ENCODE measurements at regions not wholly inside any gene's neighbourhood (a gene's known extent, or its start where the extent isn't known, plus 50 kb on each side); places are given as distances from the start of the nearest gene placed in this dataset.

DNA sequence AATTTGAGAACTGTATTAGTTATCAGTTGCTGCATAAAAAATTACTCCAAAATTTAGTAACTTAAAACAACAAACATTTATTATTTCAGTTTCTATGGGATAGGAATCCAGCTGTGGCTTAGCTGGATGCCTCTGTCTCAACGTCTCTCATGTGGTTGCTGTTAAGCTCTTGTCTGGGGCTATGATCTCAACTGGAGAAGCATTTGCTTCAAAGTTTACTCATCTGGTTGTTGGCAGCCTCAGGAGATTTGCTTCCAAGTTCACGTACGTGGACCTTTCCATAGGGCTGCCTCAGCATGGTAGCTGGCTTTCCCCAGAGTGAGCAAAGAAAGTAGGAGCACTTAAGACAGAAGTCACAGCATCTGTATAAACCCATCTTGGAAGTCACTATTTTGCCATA, 144.9 kb upstream of the SESN3 start:
- Histone ChIP-seq H3K4me1 (no peaks in the 10 kb centered on the region), H3K27ac (no peak overlapping the region), H3K36me3 (no peaks in the 10 kb centered on the region), H3K27me3 (no peaks in the 10 kb centered on the region), H3K9me3 (no peaks in the 10 kb centered on the region), H3K4me3 (no peak overlapping the region)
- TF ChIP-seq POLR2AphosphoS5 (IDR thresholded peaks at IDR 0.05; ENCODE audit: insufficient read depth in 1 of 2, low read depth in 1 of 2) (no peak), POLR2A (IDR thresholded peaks at IDR 0.05) (no peak)
- TF ChIP-seq, protein P1, sequence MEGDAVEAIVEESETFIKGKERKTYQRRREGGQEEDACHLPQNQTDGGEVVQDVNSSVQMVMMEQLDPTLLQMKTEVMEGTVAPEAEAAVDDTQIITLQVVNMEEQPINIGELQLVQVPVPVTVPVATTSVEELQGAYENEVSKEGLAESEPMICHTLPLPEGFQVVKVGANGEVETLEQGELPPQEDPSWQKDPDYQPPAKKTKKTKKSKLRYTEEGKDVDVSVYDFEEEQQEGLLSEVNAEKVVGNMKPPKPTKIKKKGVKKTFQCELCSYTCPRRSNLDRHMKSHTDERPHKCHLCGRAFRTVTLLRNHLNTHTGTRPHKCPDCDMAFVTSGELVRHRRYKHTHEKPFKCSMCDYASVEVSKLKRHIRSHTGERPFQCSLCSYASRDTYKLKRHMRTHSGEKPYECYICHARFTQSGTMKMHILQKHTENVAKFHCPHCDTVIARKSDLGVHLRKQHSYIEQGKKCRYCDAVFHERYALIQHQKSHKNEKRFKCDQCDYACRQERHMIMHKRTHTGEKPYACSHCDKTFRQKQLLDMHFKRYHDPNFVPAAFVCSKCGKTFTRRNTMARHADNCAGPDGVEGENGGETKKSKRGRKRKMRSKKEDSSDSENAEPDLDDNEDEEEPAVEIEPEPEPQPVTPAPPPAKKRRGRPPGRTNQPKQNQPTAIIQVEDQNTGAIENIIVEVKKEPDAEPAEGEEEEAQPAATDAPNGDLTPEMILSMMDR (IDR thresholded peaks at IDR 0.05): no peak
- no peak for DNase-seq (ENCODE audit: extremely low spot score in 2 of 2)
- intact Hi-C loops (cut with DNase I): no loop called here

DNA sequence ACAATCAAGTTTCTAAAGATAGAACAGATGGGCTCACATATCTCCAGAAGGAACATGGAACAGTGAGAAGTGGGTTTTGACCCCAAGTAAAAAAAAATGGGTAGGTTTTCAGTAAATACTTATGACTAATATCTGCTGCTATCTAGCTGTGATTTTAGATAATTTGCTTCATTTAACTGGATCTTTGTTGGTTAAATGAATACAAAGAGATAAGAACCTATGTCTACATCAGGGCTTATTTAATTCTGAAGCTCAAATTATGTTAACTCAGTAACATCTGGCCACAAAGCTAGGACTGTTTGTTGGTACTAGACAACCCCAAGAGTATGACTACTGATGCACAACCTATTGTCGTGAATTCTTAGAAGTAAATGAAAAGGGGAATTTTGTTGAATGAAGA, 144.4 kb upstream of the SESN3 start:
- H3K27ac ChIP-seq: no peak overlapping the region
- intact Hi-C loops (cut with DNase I): no loop called here
- H3K36me3 ChIP-seq: no peaks in the 10 kb centered on the region
- TF ChIP-seq POLR2AphosphoS5 (IDR thresholded peaks at IDR 0.05; ENCODE audit: insufficient read depth in 1 of 2, low read depth in 1 of 2): no peak
- TF ChIP-seq POLR2A (IDR thresholded peaks at IDR 0.05): no peak
- TF ChIP-seq, protein P1 (IDR thresholded peaks at IDR 0.05): no peak
- no peak overlapping the region for H3K4me3 ChIP-seq
- H3K27me3 ChIP-seq: no peaks in the 10 kb centered on the region
- DNase-seq (ENCODE audit: extremely low spot score in 2 of 2): no peak
- H3K4me1 ChIP-seq: no peaks in the 10 kb centered on the region
- H3K9me3 ChIP-seq: no peaks in the 10 kb centered on the region

DNA sequence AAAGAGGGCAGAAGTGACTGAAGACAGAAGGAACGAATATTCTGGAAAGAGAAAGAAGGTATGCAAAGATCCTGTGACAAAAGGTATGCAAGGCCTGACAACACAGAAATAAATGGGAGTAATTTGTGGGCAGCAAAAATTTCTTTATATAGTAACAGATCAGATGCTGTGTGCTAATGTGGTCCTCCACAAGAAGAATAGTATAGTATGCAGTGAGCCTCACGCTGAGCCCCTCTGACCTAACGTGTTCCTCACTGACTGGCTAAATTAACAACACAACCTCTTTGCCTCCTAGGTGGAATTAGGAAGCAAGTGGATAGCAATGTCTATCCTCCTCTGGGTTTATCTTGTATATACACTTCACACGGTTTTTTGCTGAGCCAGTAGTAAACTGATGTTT, 143.1 kb upstream of the SESN3 start:
- Histone ChIP-seq H3K4me1 (no peaks in the 10 kb centered on the region), H3K4me3 (no peak overlapping the region), H3K27me3 (no peaks in the 10 kb centered on the region), H3K9me3 (no peaks in the 10 kb centered on the region), H3K27ac (no peak overlapping the region), H3K36me3 (no peaks in the 10 kb centered on the region)
- no peak for DNase-seq (ENCODE audit: extremely low spot score in 2 of 2)
- intact Hi-C loops (cut with DNase I): no loop called here
- TF ChIP-seq POLR2A (IDR thresholded peaks at IDR 0.05): no peak
- TF ChIP-seq, protein P1 (IDR thresholded peaks at IDR 0.05): no peak
- TF ChIP-seq POLR2AphosphoS5 (IDR thresholded peaks at IDR 0.05; ENCODE audit: insufficient read depth in 1 of 2, low read depth in 1 of 2): no peak

DNA sequence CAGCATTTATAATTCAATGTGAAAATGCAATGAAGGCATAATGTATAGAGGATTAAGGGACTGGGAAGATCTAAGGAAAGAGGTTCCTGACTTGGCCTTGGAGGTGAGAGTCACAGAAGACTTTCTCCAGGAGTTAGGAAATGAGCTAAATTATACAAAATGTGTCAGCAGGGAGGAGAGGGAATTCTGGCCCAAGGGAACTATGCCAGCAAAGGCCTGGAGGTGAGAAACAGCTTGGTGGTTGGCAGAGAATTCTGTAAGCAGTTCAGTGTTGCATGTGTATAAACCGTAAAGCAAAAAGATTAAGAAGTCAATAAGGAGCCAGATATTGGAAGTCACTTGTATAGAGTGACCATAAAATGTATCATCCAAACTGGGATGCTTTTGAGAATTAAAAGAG, 142.2 kb upstream of the SESN3 start:
- Histone ChIP-seq H3K27me3 (no peaks in the 10 kb centered on the region), H3K4me1 (no peaks in the 10 kb centered on the region), H3K9me3 (no peaks in the 10 kb centered on the region), H3K27ac (no peak overlapping the region), H3K4me3 (no peak overlapping the region), H3K36me3 (no peaks in the 10 kb centered on the region)
- intact Hi-C loops (cut with DNase I): no loop called here
- TF ChIP-seq POLR2AphosphoS5 (IDR thresholded peaks at IDR 0.05; ENCODE audit: insufficient read depth in 1 of 2, low read depth in 1 of 2): no peak
- TF ChIP-seq, protein P1 (IDR thresholded peaks at IDR 0.05): no peak
- TF ChIP-seq POLR2A (IDR thresholded peaks at IDR 0.05): no peak
- DNase-seq (ENCODE audit: extremely low spot score in 2 of 2): no peak

DNA sequence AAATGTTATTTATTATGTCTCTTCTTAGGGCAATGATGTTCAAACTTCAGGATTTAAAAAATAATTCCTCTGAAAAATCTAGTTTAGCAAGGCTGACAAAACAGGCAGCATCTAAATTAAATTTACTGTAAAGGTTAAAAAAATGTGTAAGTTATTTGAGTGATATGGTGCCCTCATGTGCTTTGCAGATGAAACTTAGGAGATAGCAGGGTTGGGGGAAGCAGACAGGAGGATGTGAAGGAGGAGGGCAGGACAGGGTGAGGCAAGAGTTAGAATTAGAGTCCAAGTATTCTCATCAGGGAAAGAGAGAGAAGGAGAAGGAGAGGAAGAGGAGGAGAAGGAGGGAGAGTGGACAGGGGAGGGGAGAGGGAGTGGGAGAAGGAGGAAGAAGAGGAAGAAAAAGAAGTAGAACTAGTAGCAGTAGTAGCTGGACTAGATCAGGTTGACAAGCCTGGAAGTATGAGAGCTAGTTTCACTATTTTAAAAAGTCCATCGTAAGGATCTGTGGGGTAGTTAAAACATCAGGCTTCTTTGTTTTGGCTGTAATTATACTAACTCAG, 141.2 kb upstream of the SESN3 start:
- Histone ChIP-seq H3K9me3 (no peaks in the 10 kb centered on the region), H3K27me3 (no peaks in the 10 kb centered on the region), H3K4me3 (no peak overlapping the region), H3K27ac (no peak overlapping the region), H3K36me3 (no peaks in the 10 kb centered on the region), H3K4me1 (no peaks in the 10 kb centered on the region)
- no peak for DNase-seq (ENCODE audit: extremely low spot score in 2 of 2)
- intact Hi-C loops (cut with DNase I): no loop called here
- TF ChIP-seq, protein P1 (IDR thresholded peaks at IDR 0.05): no peak
- TF ChIP-seq POLR2AphosphoS5 (IDR thresholded peaks at IDR 0.05; ENCODE audit: insufficient read depth in 1 of 2, low read depth in 1 of 2): no peak
- TF ChIP-seq POLR2A (IDR thresholded peaks at IDR 0.05): no peak
